H1 (cell line): ENCODE measurements at regions not wholly inside any gene's neighbourhood (a gene's known extent, or its start where the extent isn't known, plus 50 kb on each side); places are given as distances from the start of the nearest gene placed in this dataset.

Experiments
- CTCF ChIA-PET: fragments of 300-600 bp; sonication (Branson Sonifier 250); formaldehyde crosslinking; loops from one replicate; lab custom pipeline; 2021; ENCODE audit not compliant: partially characterized antibody; lab: Charles Lee
- POLR2A ChIA-PET: fragments of 300-600 bp; sonication (Branson Sonifier 250); formaldehyde crosslinking; loops from one replicate; lab custom pipeline; 2021; ENCODE audit warnings: inconsistent platforms; ENCODE audit not compliant: partially characterized antibody; lab: Charles Lee
- DNase-seq, 2 experiments: peaks; one replicate each; pipeline versions ENCODE4 v3.0.0 to v3.0.0-alpha.2; 2010 to 2022; ENCODE audit warnings: low spot score in 2 of 2, low read depth in 1 of 2, mixed read lengths in 1 of 2
- FAIRE-seq: peaks from 2 replicates; lab custom pipeline; 2011; peaks lifted over from hg19 to GRCh38; lab: Jason Lieb, UNC
- H2AFZ ChIP-seq: 2 replicates; pipeline ENCODE4 v1.8.1; 2012; ENCODE audit warnings: low read length, inconsistent platforms
- H2AK5ac ChIP-seq: 2 replicates; pipeline ENCODE4 v1.6.1; 2013; ENCODE audit warnings: low read depth, low read length
- H2BK120ac ChIP-seq: replicated peaks from 2 replicates; pipeline ENCODE3; 2013; ENCODE audit warnings: low read depth, low read length, inconsistent platforms
- H2BK12ac ChIP-seq: 2 replicates; pipeline ENCODE4 v1.6.1; 2013; ENCODE audit warnings: low read depth, low read length
- H2BK15ac ChIP-seq: 2 replicates; pipeline ENCODE4 v1.6.1; 2013; ENCODE audit warnings: low read length
- H2BK20ac ChIP-seq: 2 replicates; pipeline ENCODE4 v1.6.1; 2013; ENCODE audit warnings: low read length
- H2BK5ac ChIP-seq: 2 replicates; pipeline ENCODE4 v1.6.1; 2013; ENCODE audit warnings: low read depth, low read length
- H3K14ac ChIP-seq: 2 replicates; pipeline ENCODE4 v1.6.1; 2013; ENCODE audit warnings: inconsistent platforms; ENCODE audit not compliant: insufficient read length
- H3K18ac ChIP-seq: 2 replicates; pipeline ENCODE4 v1.6.1; 2013; ENCODE audit warnings: low read length; ENCODE audit errors: extremely low read depth
- H3K23ac ChIP-seq: 2 replicates; pipeline ENCODE4 v1.6.1; 2013; ENCODE audit warnings: inconsistent platforms; ENCODE audit not compliant: insufficient read length
- H3K23me2 ChIP-seq: 2 replicates; pipeline ENCODE4 v1.6.1; 2013; ENCODE audit warnings: low read depth, low read length
- H3K27ac ChIP-seq: 2 replicates; pipeline ENCODE4 v1.6.1; 2011; ENCODE audit warnings: low read depth, low read length, inconsistent platforms
- H3K27me3 ChIP-seq, 4 experiments: replicated peaks in 1 of 4; 1 replicate in 1 of 4; 2 replicates in 3 of 4; pipeline versions ENCODE4 v1.6.1 to v1.8.1; 2011 to 2013; ENCODE audit warnings: low read length in 3 of 4, mild to moderate bottlenecking in 3 of 4, inconsistent platforms in 2 of 4, mixed read lengths in 2 of 4, moderate library complexity in 1 of 4; ENCODE audit not compliant: control insufficient read depth in 3 of 4, insufficient read depth in 3 of 4; ENCODE audit errors: extremely low read depth in 1 of 4
- H3K36me3 ChIP-seq, 4 experiments: 2 replicates each; pipeline versions ENCODE4 v1.6.1 to v1.8.1; 2011 to 2013; ENCODE audit warnings: mild to moderate bottlenecking in 4 of 4, low read length in 3 of 4, moderate library complexity in 2 of 4, control low read depth in 1 of 4, inconsistent platforms in 1 of 4; ENCODE audit not compliant: insufficient read depth in 4 of 4, control insufficient read depth in 2 of 4
- H3K4ac ChIP-seq: replicated peaks from 2 replicates; pipeline ENCODE3; 2013; ENCODE audit warnings: low read length, low read depth, mixed read lengths, inconsistent platforms; ENCODE audit not compliant: insufficient read length
- H3K4me1 ChIP-seq, 4 experiments: replicated peaks in 1 of 4; 1 replicate in 1 of 4; 2 replicates in 3 of 4; pipeline versions ENCODE4 v1.6.1 to v1.8.1; 2011 to 2013; ENCODE audit warnings: low read length in 3 of 4, inconsistent platforms in 2 of 4, mixed read lengths in 1 of 4; ENCODE audit not compliant: insufficient read depth in 4 of 4, control insufficient read depth in 3 of 4
- H3K4me2 ChIP-seq, 2 experiments: 2 replicates each; pipeline versions ENCODE4 v1.6.1 to v1.8.1; 2011 to 2013; ENCODE audit warnings: low read depth in 2 of 2, low read length in 2 of 2, control low read depth in 1 of 2, inconsistent platforms in 1 of 2, mild to moderate bottlenecking in 1 of 2; ENCODE audit not compliant: insufficient read depth in 1 of 2
- H3K4me3 ChIP-seq, 4 experiments: fragments of 200-600, 300-600 bp in 1 of 4; sonication (generic), shearing (Covaris generic), sonication (Bioruptor Twin) in 1 of 4; 2 replicates each; pipeline versions ENCODE4 v1.5.1 to v1.8.1; 2011 to 2016; ENCODE audit warnings: low read length in 4 of 4, low read depth in 3 of 4, control low read depth in 2 of 4, inconsistent platforms in 2 of 4, mild to moderate bottlenecking in 2 of 4, mixed read lengths in 1 of 4, moderate library complexity in 1 of 4; ENCODE audit not compliant: insufficient read depth in 2 of 4; ENCODE audit errors: extremely low read depth in 1 of 4
- H3K56ac ChIP-seq: replicated peaks from 2 replicates; pipeline ENCODE3; 2013; ENCODE audit warnings: low read depth, mild to moderate bottlenecking, mixed read lengths, low read length, inconsistent platforms; ENCODE audit not compliant: insufficient read length
- H3K79me1 ChIP-seq: 2 replicates; pipeline ENCODE4 v1.6.1; 2013; ENCODE audit warnings: low read depth, low read length, control low read depth
- H3K79me2 ChIP-seq, 2 experiments: 2 replicates each; pipeline versions ENCODE4 v1.6.1 to v1.8.1; 2012 to 2013; ENCODE audit warnings: low read length in 2 of 2, mild to moderate bottlenecking in 2 of 2, inconsistent platforms in 1 of 2; ENCODE audit not compliant: insufficient read depth in 2 of 2, control insufficient read depth in 1 of 2
- H3K9ac ChIP-seq, 4 experiments: replicated peaks in 1 of 4; 1 replicate in 1 of 4; 2 replicates in 3 of 4; pipeline versions ENCODE4 v1.6.1 to v1.8.1; 2011 to 2013; ENCODE audit warnings: low read depth in 3 of 4, low read length in 3 of 4, control low read depth in 2 of 4, mild to moderate bottlenecking in 2 of 4, moderate library complexity in 2 of 4, inconsistent platforms in 1 of 4; ENCODE audit errors: extremely low read depth in 1 of 4
- H3K9me3 ChIP-seq, 2 experiments: 2 replicates each; pipeline versions ENCODE4 v1.6.1 to v1.8.1; 2012 to 2013; ENCODE audit warnings: mild to moderate bottlenecking in 2 of 2, moderate library complexity in 2 of 2, control low read depth in 1 of 2, inconsistent platforms in 1 of 2, low read depth in 1 of 2, low read length in 1 of 2, mixed read lengths in 1 of 2; ENCODE audit not compliant: insufficient read depth in 2 of 2
- H4K20me1 ChIP-seq, 2 experiments: replicated peaks in 1 of 2; 2 replicates each; pipeline versions ENCODE3 to v1.8.1; 2011 to 2013; ENCODE audit warnings: inconsistent platforms in 2 of 2, low read length in 2 of 2, mild to moderate bottlenecking in 1 of 2; ENCODE audit not compliant: insufficient read depth in 2 of 2, control insufficient read depth in 1 of 2
- H4K5ac ChIP-seq: 2 replicates; pipeline ENCODE4 v1.6.1; 2013; ENCODE audit warnings: low read length, low read depth, mixed read lengths, inconsistent platforms; ENCODE audit not compliant: insufficient read length
- H4K8ac ChIP-seq: 2 replicates; pipeline ENCODE4 v1.8.0; 2013; ENCODE audit warnings: mild to moderate bottlenecking, moderate library complexity, low read length, inconsistent platforms; ENCODE audit not compliant: insufficient read depth; ENCODE audit errors: extremely low read depth
- H4K91ac ChIP-seq: replicated peaks from 2 replicates; pipeline ENCODE3; 2013; ENCODE audit warnings: low read length, mixed read lengths, inconsistent platforms; ENCODE audit not compliant: insufficient read length
- EP300 ChIP-seq, 2 experiments: IDR thresholded peaks; 1 replicate in 1 of 2; 2 replicates in 1 of 2; pipeline ENCODE4 v1.6.1; 2011 to 2012; ENCODE audit warnings: low read depth in 2 of 2, low read length in 2 of 2, mild to moderate bottlenecking in 2 of 2, borderline replicate concordance in 1 of 2, inconsistent platforms in 1 of 2, moderate library complexity in 1 of 2
- GABPA ChIP-seq: IDR thresholded peaks from 2 replicates; pipeline ENCODE4 v1.6.1; 2011; ENCODE audit warnings: mild to moderate bottlenecking, low read length, moderate library complexity, borderline replicate concordance; ENCODE audit not compliant: insufficient read depth
- NANOG ChIP-seq: IDR thresholded peaks from 2 replicates; pipeline ENCODE4 v1.6.1; 2011; ENCODE audit warnings: low read length, low read depth, mild to moderate bottlenecking, inconsistent platforms; ENCODE audit not compliant: insufficient read depth, poor library complexity, severe bottlenecking
- TBP ChIP-seq: IDR thresholded peaks from 2 replicates; pipeline ENCODE4 v1.6.1; 2011; ENCODE audit warnings: low read depth, low read length, improper control_type of control experiment
- WGBS, 2 experiments: shearing (Covaris generic) in 1 of 2; methylation state at CpG; one replicate each; pipeline versions ENCODE4 v1.1.6 to v1.1.7; 2013 to 2015; ENCODE audit warnings: low lambda C conversion rate in 2 of 2, mixed read lengths in 2 of 2, inconsistent platforms in 1 of 2, low coverage in 1 of 2, missing lambda C conversion rate in 1 of 2; ENCODE audit not compliant: insufficient replicate concordance in 2 of 2, insufficient coverage in 1 of 2, insufficient read length in 1 of 2; ENCODE audit errors: extremely low coverage in 1 of 2, missing lambda C conversion rate in 1 of 2; 5-methylcytosine and 5-hydroxymethylcytosine counted together
- TF ChIP-seq, protein P1 (sequence below): IDR thresholded peaks from 2 replicates; pipeline ENCODE4 v1.6.1; 2011; ENCODE audit warnings: low read depth, mild to moderate bottlenecking, low read length; ENCODE audit not compliant: insufficient read depth

DNA sequence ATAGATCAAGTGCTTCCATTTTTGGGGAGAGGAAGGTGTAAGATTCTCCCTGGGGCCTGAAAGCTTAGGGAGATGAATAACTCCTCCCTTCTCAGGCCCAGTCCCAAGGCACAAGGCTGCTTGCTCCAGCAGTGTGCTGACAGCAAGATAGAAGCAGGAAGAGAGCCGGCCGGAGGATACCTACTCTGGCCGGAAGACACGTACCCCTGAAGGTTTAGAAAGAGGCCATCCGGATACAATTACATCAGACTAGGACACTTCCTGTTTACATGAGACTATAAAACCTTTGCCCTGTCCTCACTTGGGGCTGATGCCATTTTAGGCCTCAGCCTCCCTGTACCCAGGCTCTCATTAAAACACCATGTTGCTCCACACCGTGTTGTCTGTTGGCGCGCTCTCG lies 329.9 kb downstream of the SV2B start:
- Histone ChIP-seq H2BK120ac (no peak overlapping the region), H3K79me2 (no peaks in the 10 kb centered on the region), H4K5ac (no peak overlapping the region), H3K14ac (no peak overlapping the region), H3K27me3 (no peaks in the 10 kb centered on the region), H3K23me2 (no peaks in the 10 kb centered on the region), H3K36me3 (no peaks in the 10 kb centered on the region), H4K91ac (no peak overlapping the region), H3K23ac (no peak overlapping the region), H2AFZ (no peak overlapping the region), H2BK20ac (no peak overlapping the region), H3K18ac (no peak overlapping the region), H3K79me1 (no peaks in the 10 kb centered on the region), H2BK15ac (no peak overlapping the region), H3K27ac (no peak overlapping the region), H4K8ac (no peak overlapping the region; the same call in 1 of the 2 replicates), H3K4me1 (no peaks in the 10 kb centered on the region; a peak in 1 of 7 replicates), H3K4ac (no peak overlapping the region), H4K20me1 (no peaks in the 10 kb centered on the region), H3K9ac (no peak overlapping the region), H2BK12ac (no peak overlapping the region), H2AK5ac (no peak overlapping the region), H3K4me2 (no peak overlapping the region), H3K56ac (no peak overlapping the region), H2BK5ac (no peak overlapping the region), H3K4me3 (no peak overlapping the region), H3K9me3 (no peaks in the 10 kb centered on the region; a peak in 1 of 4 replicates)
- ChIA-PET POLR2A (no interaction called here), CTCF (no interaction called here)
- no peak for FAIRE-seq
- DNase-seq = no peak
- WGBS, 2 experiments = 97% methylated on average over 9 of the region's 9 CpGs; no CpG with 5 or more reads in 1 of the 2 experiments
- TF ChIP-seq TBP (no peak), GABPA (no peak), NANOG (no peak), EP300 (IDR thresholded peaks at IDR 0.05; ENCODE audit: borderline replicate concordance in 1 of 2, low read depth in 2 of 2, low read length in 2 of 2) (no peak)
- TF ChIP-seq, protein P1, sequence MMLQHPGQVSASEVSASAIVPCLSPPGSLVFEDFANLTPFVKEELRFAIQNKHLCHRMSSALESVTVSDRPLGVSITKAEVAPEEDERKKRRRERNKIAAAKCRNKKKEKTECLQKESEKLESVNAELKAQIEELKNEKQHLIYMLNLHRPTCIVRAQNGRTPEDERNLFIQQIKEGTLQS = no peak
